ENCODE measurements at regions not wholly inside any gene's neighbourhood (a gene's known extent, or its start where the extent isn't known, plus 50 kb on each side); places are given as distances from the start of the nearest gene placed in this dataset.

DNA sequence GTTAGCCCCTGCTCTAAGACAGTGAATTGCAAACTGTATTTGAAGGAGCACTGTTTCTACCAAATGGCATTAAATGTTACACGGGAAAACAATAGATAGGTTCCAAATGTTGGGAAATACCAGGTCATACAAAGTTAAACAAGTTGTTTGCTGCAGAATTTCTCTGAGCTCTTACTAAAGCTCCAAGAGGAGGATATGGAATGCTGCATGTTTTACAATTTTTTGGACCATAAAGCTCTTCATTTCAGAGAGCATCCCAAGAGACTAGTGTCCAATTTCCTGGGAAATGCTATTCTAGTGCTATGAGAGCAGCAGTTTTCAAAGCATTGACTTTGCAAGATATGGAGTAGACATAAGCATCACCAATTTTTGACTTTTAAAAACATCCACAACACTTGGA, 155.6 kb upstream of the CCDC68 start:
- no peak overlapping the region for H3K4me3 ChIP-seq (replicated peaks; ENCODE audit: low read depth, low read length)
- peak; percentile 39 for DNase-seq (ENCODE audit: low read depth)
- TF ChIP-seq, protein P1, sequence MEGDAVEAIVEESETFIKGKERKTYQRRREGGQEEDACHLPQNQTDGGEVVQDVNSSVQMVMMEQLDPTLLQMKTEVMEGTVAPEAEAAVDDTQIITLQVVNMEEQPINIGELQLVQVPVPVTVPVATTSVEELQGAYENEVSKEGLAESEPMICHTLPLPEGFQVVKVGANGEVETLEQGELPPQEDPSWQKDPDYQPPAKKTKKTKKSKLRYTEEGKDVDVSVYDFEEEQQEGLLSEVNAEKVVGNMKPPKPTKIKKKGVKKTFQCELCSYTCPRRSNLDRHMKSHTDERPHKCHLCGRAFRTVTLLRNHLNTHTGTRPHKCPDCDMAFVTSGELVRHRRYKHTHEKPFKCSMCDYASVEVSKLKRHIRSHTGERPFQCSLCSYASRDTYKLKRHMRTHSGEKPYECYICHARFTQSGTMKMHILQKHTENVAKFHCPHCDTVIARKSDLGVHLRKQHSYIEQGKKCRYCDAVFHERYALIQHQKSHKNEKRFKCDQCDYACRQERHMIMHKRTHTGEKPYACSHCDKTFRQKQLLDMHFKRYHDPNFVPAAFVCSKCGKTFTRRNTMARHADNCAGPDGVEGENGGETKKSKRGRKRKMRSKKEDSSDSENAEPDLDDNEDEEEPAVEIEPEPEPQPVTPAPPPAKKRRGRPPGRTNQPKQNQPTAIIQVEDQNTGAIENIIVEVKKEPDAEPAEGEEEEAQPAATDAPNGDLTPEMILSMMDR (IDR thresholded peaks at IDR 0.05; ENCODE audit: low read length, missing control alignments): no peak

DNA sequence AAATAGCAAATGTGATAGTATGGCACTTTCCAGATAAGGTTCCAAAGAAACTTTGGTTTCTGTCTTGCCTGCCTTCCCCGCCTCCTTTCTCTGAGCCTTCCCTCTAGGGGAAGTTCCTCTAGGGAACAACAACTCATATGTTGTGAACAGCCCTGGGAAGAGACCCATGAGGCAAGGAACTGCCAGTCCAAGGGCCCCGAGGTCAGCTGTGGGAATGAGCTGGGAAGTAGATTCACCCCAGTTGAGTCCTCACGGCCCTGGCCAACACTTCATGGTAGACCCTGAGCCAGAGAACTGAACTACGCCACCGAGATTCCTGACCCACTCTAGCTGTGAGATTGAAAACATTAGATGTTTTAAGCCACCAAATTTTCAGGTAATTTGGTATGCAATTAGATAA, 154.5 kb upstream of the CCDC68 start:
- no peak overlapping the region for H3K4me3 ChIP-seq (replicated peaks; ENCODE audit: low read depth, low read length)
- TF ChIP-seq, protein P1 (IDR thresholded peaks at IDR 0.05; ENCODE audit: low read length, missing control alignments): no peak
- DNase-seq (ENCODE audit: low read depth): no peak

DNA sequence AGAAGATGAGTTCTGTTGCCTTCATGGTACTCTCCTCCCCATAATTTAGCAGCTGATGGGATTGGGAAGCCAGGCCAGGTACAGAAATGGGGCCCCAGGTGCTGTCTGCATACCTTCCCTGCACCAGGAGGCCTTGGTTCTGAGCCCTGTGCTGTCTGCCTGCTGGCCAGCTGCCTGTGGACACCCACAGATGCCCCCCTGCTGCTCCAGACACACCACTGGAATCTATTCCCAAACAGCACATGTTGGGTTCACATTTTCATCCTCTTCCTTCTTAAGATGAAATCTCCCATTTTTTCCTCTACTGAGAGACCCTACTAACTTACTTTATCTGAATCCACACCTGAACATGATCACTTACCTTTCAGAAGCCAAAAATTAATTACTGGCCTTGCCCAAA, 152.0 kb upstream of the CCDC68 start:
- H3K4me3 ChIP-seq (replicated peaks; ENCODE audit: low read depth, low read length): no peak overlapping the region
- TF ChIP-seq, protein P1 (IDR thresholded peaks at IDR 0.05; ENCODE audit: low read length, missing control alignments): no peak
- DNase-seq (ENCODE audit: low read depth): no peak

DNA sequence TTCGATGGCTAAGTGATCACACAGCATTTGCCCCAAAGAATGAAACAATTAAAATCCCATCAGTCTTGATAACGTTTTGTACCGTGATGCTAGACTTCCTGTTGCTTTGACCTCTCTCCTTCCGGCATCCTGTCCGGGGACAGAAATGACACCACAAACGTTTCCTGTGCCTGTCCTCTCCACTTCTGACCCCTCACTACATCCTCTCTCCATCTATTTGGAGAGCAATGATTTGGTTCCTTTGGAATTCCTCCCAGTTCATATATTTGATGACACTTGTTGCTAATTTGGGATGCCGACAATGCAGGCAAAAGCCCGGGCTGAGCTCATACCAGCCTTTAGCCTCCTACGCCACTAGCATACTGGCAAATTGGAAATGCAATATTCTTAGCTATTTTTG, 151.2 kb upstream of the CCDC68 start:
- no peak overlapping the region for H3K4me3 ChIP-seq (replicated peaks; ENCODE audit: low read depth, low read length)
- peak; percentile 49 for DNase-seq (ENCODE audit: low read depth)
- TF ChIP-seq, protein P1 (IDR thresholded peaks at IDR 0.05; ENCODE audit: low read length, missing control alignments): no peak

- H3K4me3 ChIP-seq (replicated peaks; ENCODE audit: low read depth, low read length): no peak overlapping the region
- TF ChIP-seq, protein P1 (IDR thresholded peaks at IDR 0.05; ENCODE audit: low read length, missing control alignments): no peak
- DNase-seq (ENCODE audit: low read depth): no peak
These were observed 150.7 kb upstream of the CCDC68 start for GRCh38 chr18:55109818-55110414.

- H3K4me3 ChIP-seq (replicated peaks; ENCODE audit: low read depth, low read length): no peak overlapping the region
- no peak for DNase-seq (ENCODE audit: low read depth)
- TF ChIP-seq, protein P1 (IDR thresholded peaks at IDR 0.05; ENCODE audit: low read length, missing control alignments): no peak
These were observed 147.6 kb upstream of the CCDC68 start for GRCh38 chr18:55106906-55107305.

- no peak for DNase-seq (ENCODE audit: low read depth)
- TF ChIP-seq, protein P1 (IDR thresholded peaks at IDR 0.05; ENCODE audit: low read length, missing control alignments): no peak
- H3K4me3 ChIP-seq (replicated peaks; ENCODE audit: low read depth, low read length): no peak overlapping the region
These were observed 147.2 kb upstream of the CCDC68 start for GRCh38 chr18:55106466-55106865.

Measured in fibroblast of pulmonary artery (primary cell).